NOMO-1 (cell line): ENCODE measurements at regions not wholly inside any gene's neighbourhood (a gene's known extent, or its start where the extent isn't known, plus 50 kb on each side); places are given as distances from the start of the nearest gene placed in this dataset.

Experiments used
- DNase-seq, 2 experiments: peaks; one replicate each; lab custom pipeline; 2025; ENCODE audit not compliant: unreplicated experiment in 2 of 2; lab: John Stamatoyannopoulos, UW

- DNase-seq = no peak
Observed at GRCh38 chr14:96637521-96637920, 135.3 kb downstream of the PAPOLA start.

- no peak for DNase-seq
Observed at GRCh38 chr14:96638041-96638855, 136.1 kb downstream of the PAPOLA start.

GRCh38 chr14:96639550-96639949 lies 137.4 kb downstream of the PAPOLA start:
- DNase-seq = no peak

GRCh38 chr14:96648506-96649326 lies 146.5 kb downstream of the PAPOLA start:
- DNase-seq = no peak

- DNase-seq = no peak
Observed at GRCh38 chr14:96649327-96649601, 147.1 kb downstream of the PAPOLA start.

- DNase-seq = no peak
Observed at GRCh38 chr14:96653597-96653996, 143.6 kb upstream of the VRK1 start.

- no peak for DNase-seq
Observed at GRCh38 chr14:96658611-96659010, 138.6 kb upstream of the VRK1 start.

GRCh38 chr14:96660123-96660522 lies 137.1 kb upstream of the VRK1 start:
- no peak for DNase-seq

GRCh38 chr14:96660667-96661066 lies 136.5 kb upstream of the VRK1 start:
- no peak for DNase-seq

- no peak for DNase-seq
Observed at GRCh38 chr14:96661244-96661969, 135.8 kb upstream of the VRK1 start.

- DNase-seq = no peak
Observed at GRCh38 chr14:96662116-96662970, 134.8 kb upstream of the VRK1 start.

GRCh38 chr14:96663076-96663475 lies 134.1 kb upstream of the VRK1 start:
- no peak for DNase-seq

GRCh38 chr14:96663491-96664067 lies 133.6 kb upstream of the VRK1 start:
- no peak for DNase-seq

- no peak for DNase-seq
Observed at GRCh38 chr14:96666088-96666487, 131.1 kb upstream of the VRK1 start.

GRCh38 chr14:96670391-96670790 lies 126.8 kb upstream of the VRK1 start:
- no peak for DNase-seq

GRCh38 chr14:96671218-96671617 lies 126.0 kb upstream of the VRK1 start:
- no peak for DNase-seq

- DNase-seq = no peak
Observed at GRCh38 chr14:96673706-96674105, 123.5 kb upstream of the VRK1 start.

GRCh38 chr14:96674121-96674520 lies 123.1 kb upstream of the VRK1 start:
- no peak for DNase-seq

GRCh38 chr14:96676166-96676565 lies 121.0 kb upstream of the VRK1 start:
- DNase-seq = no peak

- DNase-seq = no peak
Observed at GRCh38 chr14:96681829-96682228, 115.4 kb upstream of the VRK1 start.
